ENCODE measurements at regions not wholly inside any gene's neighbourhood (a gene's known extent, or its start where the extent isn't known, plus 50 kb on each side); places are given as distances from the start of the nearest gene placed in this dataset.

DNA sequence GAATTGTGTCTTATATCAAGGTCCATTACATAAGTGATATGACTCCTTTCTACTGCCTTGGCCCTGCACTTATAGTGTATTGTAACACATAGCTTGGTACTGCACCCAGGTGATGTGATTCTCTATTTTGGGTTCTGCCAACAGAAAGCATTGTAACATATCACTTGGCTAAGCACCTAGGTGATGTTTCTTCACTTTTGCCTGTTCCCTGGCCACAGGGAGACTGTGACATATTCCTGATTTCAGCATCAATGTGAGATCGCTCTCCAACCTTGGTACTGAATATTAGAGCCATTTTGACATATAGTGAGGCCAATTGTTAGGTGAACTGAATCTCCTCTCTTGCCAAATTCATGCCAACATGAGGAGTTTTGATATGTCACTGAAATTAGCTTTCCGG, 1010.3 kb upstream of the TSPY4 start:
- Histone ChIP-seq H3K27ac (ENCODE audit: poor library complexity, severe bottlenecking) (no peak overlapping the region), H3K27me3 (ENCODE audit: insufficient read depth, poor library complexity, severe bottlenecking) (no peaks in the 10 kb centered on the region), H3K4me1 (ENCODE audit: insufficient read depth, poor library complexity, severe bottlenecking) (no peaks in the 10 kb centered on the region), H3K9me3 (ENCODE audit: severe bottlenecking) (no peaks in the 10 kb centered on the region), H3K36me3 (ENCODE audit: low read depth) (no peaks in the 10 kb centered on the region), H3K4me3 (ENCODE audit: severe bottlenecking) (no peak overlapping the region)
- DNase-seq (ENCODE audit: low spot score), result no peak
- ATAC-seq (ENCODE audit: low read depth), result no peak
- TF ChIP-seq, protein P1, sequence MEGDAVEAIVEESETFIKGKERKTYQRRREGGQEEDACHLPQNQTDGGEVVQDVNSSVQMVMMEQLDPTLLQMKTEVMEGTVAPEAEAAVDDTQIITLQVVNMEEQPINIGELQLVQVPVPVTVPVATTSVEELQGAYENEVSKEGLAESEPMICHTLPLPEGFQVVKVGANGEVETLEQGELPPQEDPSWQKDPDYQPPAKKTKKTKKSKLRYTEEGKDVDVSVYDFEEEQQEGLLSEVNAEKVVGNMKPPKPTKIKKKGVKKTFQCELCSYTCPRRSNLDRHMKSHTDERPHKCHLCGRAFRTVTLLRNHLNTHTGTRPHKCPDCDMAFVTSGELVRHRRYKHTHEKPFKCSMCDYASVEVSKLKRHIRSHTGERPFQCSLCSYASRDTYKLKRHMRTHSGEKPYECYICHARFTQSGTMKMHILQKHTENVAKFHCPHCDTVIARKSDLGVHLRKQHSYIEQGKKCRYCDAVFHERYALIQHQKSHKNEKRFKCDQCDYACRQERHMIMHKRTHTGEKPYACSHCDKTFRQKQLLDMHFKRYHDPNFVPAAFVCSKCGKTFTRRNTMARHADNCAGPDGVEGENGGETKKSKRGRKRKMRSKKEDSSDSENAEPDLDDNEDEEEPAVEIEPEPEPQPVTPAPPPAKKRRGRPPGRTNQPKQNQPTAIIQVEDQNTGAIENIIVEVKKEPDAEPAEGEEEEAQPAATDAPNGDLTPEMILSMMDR (IDR thresholded peaks at IDR 0.05; ENCODE audit: poor library complexity, severe bottlenecking), result no peak

DNA sequence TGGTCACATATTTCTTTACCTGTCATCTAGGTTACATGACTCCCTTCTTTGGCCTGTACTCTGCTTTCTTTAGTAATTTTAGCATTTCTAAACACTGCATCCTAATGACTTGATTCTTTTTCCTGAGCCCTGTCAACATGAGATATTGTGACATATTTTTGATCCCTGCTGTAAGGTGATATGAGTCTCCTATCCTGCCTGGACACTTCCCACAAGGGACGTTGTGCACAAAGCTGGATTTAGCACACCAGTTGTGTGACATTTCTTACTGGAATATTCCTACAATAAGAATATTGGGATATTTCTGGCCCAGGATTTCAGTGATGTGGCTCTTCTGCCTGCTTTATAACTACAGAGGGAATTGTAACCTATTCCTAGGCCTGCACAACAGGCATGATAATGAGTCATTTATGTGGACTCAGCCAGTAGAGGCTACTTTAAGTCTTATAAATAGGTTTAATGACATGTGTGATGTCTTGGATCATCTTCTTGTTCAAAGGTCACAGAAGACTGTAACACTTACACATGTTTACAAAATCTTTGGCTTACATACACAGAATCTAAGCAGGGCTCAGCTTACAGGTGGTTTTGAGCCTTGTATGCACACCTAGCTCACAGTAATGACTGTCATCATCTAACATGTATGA, 1009.4 kb upstream of the TSPY4 start:
- TF ChIP-seq, protein P1 (IDR thresholded peaks at IDR 0.05; ENCODE audit: poor library complexity, severe bottlenecking), result no peak
- ATAC-seq (ENCODE audit: low read depth) (no peak), DNase-seq (ENCODE audit: low spot score) (no peak)
- no peak overlapping the region for H3K27ac ChIP-seq (ENCODE audit: poor library complexity, severe bottlenecking)
- H3K27me3 ChIP-seq (ENCODE audit: insufficient read depth, poor library complexity, severe bottlenecking), result no peaks in the 10 kb centered on the region
- H3K4me1 ChIP-seq (ENCODE audit: insufficient read depth, poor library complexity, severe bottlenecking), result no peaks in the 10 kb centered on the region
- H3K4me3 ChIP-seq (ENCODE audit: severe bottlenecking), result no peak overlapping the region
- H3K9me3 ChIP-seq (ENCODE audit: severe bottlenecking), result no peaks in the 10 kb centered on the region
- no peaks in the 10 kb centered on the region for H3K36me3 ChIP-seq (ENCODE audit: low read depth)

DNA sequence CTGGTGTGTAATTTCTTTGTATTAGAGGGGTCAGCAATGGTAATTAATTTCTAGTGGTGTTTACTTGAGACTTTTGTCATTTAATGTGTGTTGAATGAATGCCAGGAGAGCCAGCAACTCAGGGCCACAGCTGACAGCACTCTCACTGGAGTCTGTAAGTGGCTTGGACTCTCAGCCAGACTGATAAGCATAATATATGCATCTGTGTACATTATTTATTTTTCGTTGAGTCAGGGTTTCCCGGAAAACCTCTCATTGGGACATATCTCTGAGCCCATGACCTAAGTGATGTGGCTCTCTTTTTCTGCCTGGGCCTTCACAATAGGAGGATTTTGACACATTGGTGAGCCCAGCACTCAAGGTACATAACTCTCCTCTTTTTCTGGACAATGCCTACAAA, 1007.8 kb upstream of the TSPY4 start:
- no peak overlapping the region for H3K27ac ChIP-seq (ENCODE audit: poor library complexity, severe bottlenecking)
- no peak for DNase-seq (ENCODE audit: low spot score)
- no peaks in the 10 kb centered on the region for H3K4me1 ChIP-seq (ENCODE audit: insufficient read depth, poor library complexity, severe bottlenecking)
- no peaks in the 10 kb centered on the region for H3K9me3 ChIP-seq (ENCODE audit: severe bottlenecking)
- no peaks in the 10 kb centered on the region for H3K27me3 ChIP-seq (ENCODE audit: insufficient read depth, poor library complexity, severe bottlenecking)
- ATAC-seq (ENCODE audit: low read depth), result no peak
- TF ChIP-seq, protein P1 (IDR thresholded peaks at IDR 0.05; ENCODE audit: poor library complexity, severe bottlenecking), result no peak
- H3K36me3 ChIP-seq (ENCODE audit: low read depth), result no peaks in the 10 kb centered on the region
- H3K4me3 ChIP-seq (ENCODE audit: severe bottlenecking), result no peak overlapping the region

DNA sequence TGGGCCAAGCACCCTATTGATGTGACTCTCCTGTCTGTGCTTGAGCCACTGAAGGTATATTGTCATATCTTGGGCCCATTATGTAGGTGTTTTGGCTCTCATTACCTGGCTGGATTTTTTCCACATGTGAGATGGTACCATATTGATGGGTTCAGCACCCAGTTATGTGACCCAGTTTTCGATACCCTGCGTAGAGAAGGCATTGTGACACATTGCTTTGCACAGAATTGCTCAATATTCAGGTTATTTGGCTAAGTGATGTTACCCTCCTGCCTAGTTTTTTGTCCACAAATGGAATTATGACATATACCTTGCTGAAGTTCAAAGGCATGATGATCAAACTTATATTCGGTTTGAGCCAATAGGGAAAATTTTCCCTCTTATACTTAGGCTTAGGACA, 1007.3 kb upstream of the TSPY4 start:
- Histone ChIP-seq H3K27me3 (ENCODE audit: insufficient read depth, poor library complexity, severe bottlenecking) (no peaks in the 10 kb centered on the region), H3K4me3 (ENCODE audit: severe bottlenecking) (no peak overlapping the region), H3K27ac (ENCODE audit: poor library complexity, severe bottlenecking) (no peak overlapping the region), H3K9me3 (ENCODE audit: severe bottlenecking) (no peaks in the 10 kb centered on the region), H3K4me1 (ENCODE audit: insufficient read depth, poor library complexity, severe bottlenecking) (no peaks in the 10 kb centered on the region), H3K36me3 (ENCODE audit: low read depth) (no peaks in the 10 kb centered on the region)
- DNase-seq (ENCODE audit: low spot score), result no peak
- TF ChIP-seq, protein P1 (IDR thresholded peaks at IDR 0.05; ENCODE audit: poor library complexity, severe bottlenecking), result no peak
- no peak for ATAC-seq (ENCODE audit: low read depth)

DNA sequence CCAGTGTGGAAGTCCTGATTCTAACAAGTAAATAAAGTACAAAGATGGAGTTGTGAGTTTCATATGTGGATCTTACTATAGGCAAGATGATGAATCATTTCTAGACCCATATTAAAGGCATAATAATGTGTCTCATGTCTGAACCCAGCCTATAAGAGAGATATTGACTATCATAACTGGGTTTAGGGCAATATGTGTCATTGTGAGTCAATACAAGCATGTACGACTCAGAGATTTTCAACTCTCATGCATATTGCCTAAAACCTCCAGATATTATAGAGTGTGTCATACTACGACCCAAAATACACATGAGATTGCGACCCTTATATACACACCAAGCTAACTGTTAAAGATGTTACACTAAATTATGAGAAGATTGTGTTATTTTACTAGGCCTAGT, 1003.9 kb upstream of the TSPY4 start:
- peaks cover 5% of the 10 kb centered on the region for H3K4me1 ChIP-seq (ENCODE audit: insufficient read depth, poor library complexity, severe bottlenecking)
- ATAC-seq (ENCODE audit: low read depth) (no peak), DNase-seq (ENCODE audit: low spot score) (no peak)
- H3K9me3 ChIP-seq (ENCODE audit: severe bottlenecking), result no peaks in the 10 kb centered on the region
- no peaks in the 10 kb centered on the region for H3K27me3 ChIP-seq (ENCODE audit: insufficient read depth, poor library complexity, severe bottlenecking)
- no peak overlapping the region for H3K4me3 ChIP-seq (ENCODE audit: severe bottlenecking)
- no peak overlapping the region for H3K27ac ChIP-seq (ENCODE audit: poor library complexity, severe bottlenecking)
- TF ChIP-seq, protein P1 (IDR thresholded peaks at IDR 0.05; ENCODE audit: poor library complexity, severe bottlenecking), result no peak
- H3K36me3 ChIP-seq (ENCODE audit: low read depth), result no peaks in the 10 kb centered on the region

Measured in RWPE2 (cell line).